DND-41 (cell line): ENCODE measurements at regions not wholly inside any gene's neighbourhood (a gene's known extent, or its start where the extent isn't known, plus 50 kb on each side); places are given as distances from the start of the nearest gene placed in this dataset.

Experiments used
- CTCF ChIP-seq: IDR thresholded peaks from 2 replicates; pipeline ENCODE4 v1.5.1; 2012; ENCODE audit warnings: borderline replicate concordance, low read length, moderate library complexity, mild to moderate bottlenecking; ENCODE audit not compliant: poor library complexity, severe bottlenecking; ENCODE audit errors: extremely low read depth
- EZH2 ChIP-seq: IDR thresholded peaks from 3 replicates; pipeline ENCODE4 v1.6.1; 2012; ENCODE audit warnings: borderline replicate concordance, low read depth, mild to moderate bottlenecking, moderate library complexity, low read length, inconsistent platforms; ENCODE audit not compliant: severe bottlenecking

GRCh38 chr11:121801781-121802180 lies 314.2 kb downstream of the BLID start:
- TF ChIP-seq CTCF (no peak), EZH2 (no peak)
